ENCODE measurements at regions not wholly inside any gene's neighbourhood (a gene's known extent, or its start where the extent isn't known, plus 50 kb on each side); places are given as distances from the start of the nearest gene placed in this dataset.

DNA sequence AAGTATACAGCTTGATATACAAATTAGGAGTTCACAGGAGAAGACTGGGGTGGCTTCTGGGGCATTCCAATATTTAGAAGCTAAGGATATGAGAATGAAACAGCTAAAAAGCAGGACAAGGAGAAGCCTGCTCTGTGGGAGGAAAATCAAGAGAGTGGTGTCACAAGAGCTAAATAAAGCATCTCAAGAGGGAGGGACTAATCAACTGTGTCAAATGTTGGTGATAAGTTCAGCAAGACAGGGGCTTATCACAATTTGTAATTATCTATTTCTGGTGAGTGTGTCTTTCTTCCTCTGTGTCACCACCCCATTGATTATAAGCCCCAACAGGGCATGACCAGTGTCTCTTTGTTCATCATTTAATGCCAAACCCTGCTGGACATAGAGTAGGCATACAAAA, 295.8 kb upstream of the DUSP10 start:
- Mint-ChIP-seq H3K27ac (no peak overlapping the region), H3K27me3 (peaks cover 4% of the 10 kb centered on the region), H3K9me3 (no peaks in the 10 kb centered on the region), H3K4me3 (no peak overlapping the region), H3K36me3 (ENCODE audit: low read depth) (no peaks in the 10 kb centered on the region), H3K4me1 (ENCODE audit: low read depth) (no peaks in the 10 kb centered on the region)
- no peak for DNase-seq

DNA sequence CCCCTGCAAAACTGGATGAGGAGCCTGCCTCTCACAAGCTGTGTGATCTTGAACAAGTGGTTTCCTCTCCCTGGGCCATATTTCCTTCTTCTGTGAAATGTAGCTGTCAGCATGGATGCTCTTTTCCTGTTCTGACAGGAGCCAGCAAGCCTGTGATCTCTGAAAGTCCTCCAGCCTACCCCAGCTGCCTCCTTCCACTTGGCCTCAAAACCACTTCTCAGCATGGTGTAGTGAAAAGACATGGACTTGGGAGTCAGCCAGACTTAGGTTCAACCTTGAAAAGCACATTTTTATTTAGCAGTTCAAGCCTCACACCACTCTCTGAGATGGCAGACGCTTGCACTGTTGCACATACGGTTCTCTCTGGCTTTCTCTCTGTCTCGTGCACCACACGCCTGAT, 292.9 kb upstream of the DUSP10 start:
- DNase-seq: no peak
- no peaks in the 10 kb centered on the region for H3K9me3 Mint-ChIP-seq
- H3K27ac Mint-ChIP-seq: no peak overlapping the region
- no peaks in the 10 kb centered on the region for H3K4me1 Mint-ChIP-seq (ENCODE audit: low read depth)
- H3K27me3 Mint-ChIP-seq: peaks cover 4% of the 10 kb centered on the region
- no peaks in the 10 kb centered on the region for H3K36me3 Mint-ChIP-seq (ENCODE audit: low read depth)
- H3K4me3 Mint-ChIP-seq: no peak overlapping the region

DNA sequence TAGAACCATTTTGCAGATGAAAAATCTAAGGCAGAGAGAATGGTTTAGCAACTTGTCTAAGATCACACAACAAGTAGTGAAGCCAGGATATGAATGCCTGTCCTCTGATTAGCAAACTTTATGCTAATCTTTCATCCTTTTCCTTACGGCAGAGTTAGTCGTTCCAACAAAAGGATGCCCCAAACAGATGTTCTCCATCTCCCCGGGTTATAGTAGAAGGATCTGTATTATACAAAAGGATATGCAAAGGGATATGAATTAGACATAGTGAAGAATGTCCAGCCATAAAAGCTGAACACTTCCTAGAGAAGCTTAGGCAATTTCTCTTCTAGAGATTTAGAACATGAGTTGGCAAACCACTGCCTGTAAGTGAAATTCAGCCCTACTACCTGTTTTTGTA, 291.6 kb upstream of the DUSP10 start:
- Mint-ChIP-seq H3K9me3 (no peaks in the 10 kb centered on the region), H3K36me3 (ENCODE audit: low read depth) (no peaks in the 10 kb centered on the region), H3K27ac (no peak overlapping the region)

DNA sequence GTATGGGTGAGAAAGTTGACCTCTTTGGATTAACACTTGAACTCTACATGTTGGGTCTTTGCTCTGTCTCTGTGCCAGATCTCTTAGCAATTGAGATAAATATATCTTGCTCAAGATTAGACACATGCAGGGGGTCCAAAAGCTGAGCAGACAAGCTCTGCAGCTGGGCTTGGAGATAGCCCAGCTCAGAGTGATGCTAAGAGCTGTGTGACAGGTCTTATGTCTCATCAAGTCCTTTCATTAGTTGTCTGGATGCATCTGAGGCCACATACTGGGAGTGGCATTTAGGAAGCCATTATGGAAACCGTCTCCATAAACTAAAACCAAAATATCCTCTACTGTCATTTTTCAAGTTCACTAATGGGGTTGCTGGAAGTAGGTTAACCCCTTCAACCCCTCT, 289.4 kb upstream of the DUSP10 start:
- H3K27ac Mint-ChIP-seq: no peak overlapping the region
- DNase-seq: no peak
- H3K4me1 Mint-ChIP-seq (ENCODE audit: low read depth): no peaks in the 10 kb centered on the region
- H3K9me3 Mint-ChIP-seq: no peaks in the 10 kb centered on the region
- H3K36me3 Mint-ChIP-seq (ENCODE audit: low read depth): no peaks in the 10 kb centered on the region
- no peak overlapping the region for H3K4me3 Mint-ChIP-seq
- peaks cover 5% of the 10 kb centered on the region for H3K27me3 Mint-ChIP-seq

More for the DNA sequence above, 291.6 kb upstream of the DUSP10 start:
- no peak for DNase-seq
- Mint-ChIP-seq H3K4me3 (no peak overlapping the region), H3K27me3 (peaks cover 4% of the 10 kb centered on the region), H3K4me1 (ENCODE audit: low read depth) (no peaks in the 10 kb centered on the region)

DNA sequence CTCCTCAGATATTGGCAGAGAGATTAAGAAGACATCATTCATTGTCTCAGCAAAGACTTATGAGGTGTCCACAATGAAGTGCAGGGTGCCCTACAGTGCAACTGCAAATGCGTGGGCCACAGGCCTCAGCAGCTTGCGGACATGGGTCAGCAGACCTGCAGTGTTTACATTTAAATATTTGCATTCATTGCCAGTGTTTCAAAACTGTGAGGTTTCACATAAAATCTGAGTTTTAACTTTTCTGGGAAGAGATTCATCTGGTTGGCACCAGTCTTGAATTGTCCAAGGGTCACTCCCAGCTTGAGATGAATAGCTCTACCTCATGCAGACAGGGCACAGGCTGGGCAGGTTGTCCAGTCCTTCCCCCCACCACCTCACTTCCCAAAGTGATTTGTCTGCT, 286.8 kb upstream of the DUSP10 start:
- H3K4me3 Mint-ChIP-seq: no peak overlapping the region
- no peaks in the 10 kb centered on the region for H3K9me3 Mint-ChIP-seq
- H3K27me3 Mint-ChIP-seq: peaks cover 4% of the 10 kb centered on the region
- no peaks in the 10 kb centered on the region for H3K36me3 Mint-ChIP-seq (ENCODE audit: low read depth)
- H3K4me1 Mint-ChIP-seq (ENCODE audit: low read depth): no peaks in the 10 kb centered on the region
- DNase-seq: no peak
- no peak overlapping the region for H3K27ac Mint-ChIP-seq

DNA sequence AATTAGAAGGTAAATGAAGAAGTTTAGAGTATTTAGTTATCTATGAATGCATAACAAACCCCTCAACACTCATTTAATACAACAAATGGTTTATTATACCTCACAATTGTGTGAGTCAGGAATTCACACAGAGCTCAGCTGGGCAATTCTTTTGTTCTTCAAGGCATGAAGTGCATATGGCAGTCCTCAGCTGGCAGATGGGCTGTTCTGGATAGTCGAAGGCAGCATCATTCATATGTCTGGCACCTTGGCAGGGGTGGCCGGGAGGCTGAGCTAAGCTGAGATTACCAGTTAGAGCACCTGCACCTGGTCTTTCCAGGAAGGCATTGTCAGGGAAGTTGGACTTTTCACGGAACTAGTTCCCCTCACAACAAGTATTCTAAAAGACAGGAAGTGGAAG, 286.2 kb upstream of the DUSP10 start:
- H3K27ac Mint-ChIP-seq: no peak overlapping the region

DNA sequence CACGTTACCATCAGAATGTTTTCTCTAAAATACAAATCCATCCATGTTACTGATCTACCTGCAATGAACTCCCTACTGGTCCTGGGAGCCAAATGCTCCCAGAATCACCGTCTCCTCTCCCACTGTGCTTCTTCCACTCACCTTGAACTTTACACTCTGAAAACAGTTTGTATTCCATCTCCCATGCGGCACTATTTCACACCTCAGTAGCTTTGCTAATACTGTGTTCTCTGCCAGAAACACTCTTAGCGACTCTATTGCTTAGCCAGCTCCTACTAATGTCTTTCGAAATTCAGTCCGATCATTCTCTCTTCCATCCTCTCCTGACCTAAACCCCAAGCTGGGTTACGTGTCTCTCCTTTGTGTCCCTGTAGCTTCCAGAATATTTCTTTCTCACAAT, 284.4 kb upstream of the DUSP10 start:
- no peaks in the 10 kb centered on the region for H3K9me3 Mint-ChIP-seq
- no peak overlapping the region for H3K4me3 Mint-ChIP-seq
- no peak for DNase-seq
- no peaks in the 10 kb centered on the region for H3K4me1 Mint-ChIP-seq (ENCODE audit: low read depth)
- H3K36me3 Mint-ChIP-seq (ENCODE audit: low read depth): no peaks in the 10 kb centered on the region
- H3K27me3 Mint-ChIP-seq: peaks cover 4% of the 10 kb centered on the region
- no peak overlapping the region for H3K27ac Mint-ChIP-seq

More for the DNA sequence above, 286.2 kb upstream of the DUSP10 start:
- Mint-ChIP-seq H3K27me3 (peaks cover 4% of the 10 kb centered on the region), H3K36me3 (ENCODE audit: low read depth) (no peaks in the 10 kb centered on the region), H3K9me3 (no peaks in the 10 kb centered on the region), H3K4me3 (no peak overlapping the region), H3K4me1 (ENCODE audit: low read depth) (no peaks in the 10 kb centered on the region)
- DNase-seq: no peak

DNA sequence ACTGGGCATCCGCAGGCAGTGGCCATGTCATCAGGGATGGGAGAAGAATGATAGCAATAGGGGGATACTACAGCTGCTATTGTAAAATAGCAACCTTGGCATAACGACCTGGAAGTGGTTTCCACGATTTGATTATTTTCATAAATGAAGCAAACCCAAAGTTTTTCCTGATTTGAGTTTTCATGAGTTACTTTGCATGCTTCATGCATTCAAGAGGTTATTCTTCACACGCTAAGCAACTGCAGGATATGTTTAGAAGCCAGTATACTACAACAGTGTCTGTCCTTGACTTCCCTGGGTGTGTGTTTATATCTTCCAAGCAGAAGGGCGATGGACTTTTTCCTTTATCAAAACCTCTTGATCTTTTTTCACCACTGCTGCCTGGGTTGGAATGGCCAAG, 281.1 kb upstream of the DUSP10 start:
- Mint-ChIP-seq H3K36me3 (ENCODE audit: low read depth) (no peaks in the 10 kb centered on the region), H3K4me1 (ENCODE audit: low read depth) (no peaks in the 10 kb centered on the region), H3K27ac (no peak overlapping the region), H3K4me3 (no peak overlapping the region), H3K9me3 (no peaks in the 10 kb centered on the region), H3K27me3 (peaks cover 6% of the 10 kb centered on the region)
- no peak for DNase-seq

DNA sequence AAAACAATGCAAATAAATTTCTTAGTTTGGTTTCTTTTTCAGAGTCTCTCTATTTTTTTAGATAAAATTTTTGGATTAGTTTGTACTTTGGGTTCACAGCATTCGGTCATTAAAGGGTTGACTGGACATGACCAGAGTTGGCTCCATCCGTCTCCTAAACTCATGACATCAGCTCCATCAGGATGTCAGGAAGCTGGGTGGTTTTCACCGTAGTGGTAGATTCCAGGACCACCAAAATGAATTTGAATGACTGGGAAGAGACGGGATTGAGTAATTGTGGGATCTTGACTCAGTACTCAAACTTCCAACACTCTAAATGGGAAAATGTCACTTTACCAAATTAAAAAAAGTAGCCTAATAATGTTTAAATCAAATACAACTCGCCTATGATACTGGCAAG, 279.2 kb upstream of the DUSP10 start:
- Mint-ChIP-seq H3K27me3 (peaks cover 3% of the 10 kb centered on the region), H3K4me3 (no peak overlapping the region), H3K4me1 (ENCODE audit: low read depth) (no peaks in the 10 kb centered on the region), H3K27ac (no peak overlapping the region), H3K36me3 (ENCODE audit: low read depth) (no peaks in the 10 kb centered on the region), H3K9me3 (no peaks in the 10 kb centered on the region)
- DNase-seq: no peak

DNA sequence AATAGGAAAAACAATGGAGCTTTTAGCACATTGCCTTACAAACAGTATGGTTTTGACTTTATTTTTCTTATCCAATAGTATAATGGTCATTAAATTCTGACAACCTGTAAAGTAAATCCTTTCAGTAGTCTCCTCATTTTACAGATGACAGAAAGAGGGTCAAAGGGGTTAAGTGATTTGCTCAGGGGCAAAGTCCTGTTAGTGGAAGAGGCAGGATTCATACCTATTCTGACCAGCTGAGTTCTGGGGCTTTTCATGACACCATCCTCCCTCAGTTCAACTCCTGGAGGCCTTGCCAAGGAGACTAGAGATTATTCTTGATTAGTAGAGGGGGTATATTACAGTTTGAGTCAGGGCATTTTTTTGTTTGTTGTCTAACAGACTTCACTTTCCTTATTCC, 278.7 kb upstream of the DUSP10 start:
- Mint-ChIP-seq H3K4me1 (ENCODE audit: low read depth) (no peaks in the 10 kb centered on the region), H3K36me3 (ENCODE audit: low read depth) (no peaks in the 10 kb centered on the region), H3K4me3 (no peak overlapping the region), H3K9me3 (no peaks in the 10 kb centered on the region), H3K27ac (no peak overlapping the region), H3K27me3 (peaks cover 3% of the 10 kb centered on the region)
- no peak for DNase-seq

DNA sequence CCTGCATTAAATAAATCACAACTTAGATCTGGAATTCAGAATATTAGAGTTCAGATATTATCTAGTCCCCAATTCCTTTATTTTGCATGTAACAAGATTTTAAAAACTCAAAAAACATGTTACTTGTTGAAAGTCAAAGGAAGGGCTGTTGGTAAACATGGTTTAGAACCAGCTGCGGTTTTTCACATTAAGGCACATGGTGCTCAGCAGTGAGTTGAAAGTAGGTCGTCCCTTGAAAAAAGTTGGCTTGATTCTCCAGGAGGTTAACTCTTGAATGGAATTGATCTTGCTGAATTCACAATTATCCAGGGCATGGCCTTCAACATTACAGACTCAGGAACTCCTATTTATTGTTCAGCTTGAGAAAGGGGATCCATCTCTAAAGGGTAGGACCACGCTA, 277.1 kb upstream of the DUSP10 start:
- H3K9me3 Mint-ChIP-seq: no peaks in the 10 kb centered on the region
- H3K27ac Mint-ChIP-seq: no peak overlapping the region
- H3K36me3 Mint-ChIP-seq (ENCODE audit: low read depth): no peaks in the 10 kb centered on the region
- peaks cover 3% of the 10 kb centered on the region for H3K27me3 Mint-ChIP-seq
- no peaks in the 10 kb centered on the region for H3K4me1 Mint-ChIP-seq (ENCODE audit: low read depth)
- no peak for DNase-seq
- no peak overlapping the region for H3K4me3 Mint-ChIP-seq

DNA sequence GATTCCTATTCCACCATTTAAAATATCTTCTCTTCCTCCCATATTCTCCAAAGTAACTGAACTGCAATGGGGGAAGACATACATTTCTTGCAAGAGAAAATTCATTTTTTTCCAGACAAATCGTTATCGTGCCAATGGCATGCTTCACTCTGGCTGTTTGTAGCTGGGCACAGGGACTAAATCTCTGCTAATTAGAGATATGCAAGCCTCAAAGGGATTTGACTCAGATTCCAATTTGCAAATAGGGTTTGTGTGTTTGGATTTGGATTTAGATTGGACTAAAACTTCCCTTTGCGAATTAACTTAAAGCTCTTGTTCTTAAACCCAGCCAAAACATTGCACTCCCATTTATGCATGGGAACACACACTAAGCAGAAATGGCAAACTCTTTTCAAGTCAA, 276.2 kb upstream of the DUSP10 start:
- DNase-seq: no peak
- H3K27ac Mint-ChIP-seq: no peak overlapping the region
- no peaks in the 10 kb centered on the region for H3K36me3 Mint-ChIP-seq (ENCODE audit: low read depth)
- peaks cover 6% of the 10 kb centered on the region for H3K27me3 Mint-ChIP-seq
- H3K9me3 Mint-ChIP-seq: no peaks in the 10 kb centered on the region
- H3K4me1 Mint-ChIP-seq (ENCODE audit: low read depth): no peaks in the 10 kb centered on the region
- H3K4me3 Mint-ChIP-seq: no peak overlapping the region

DNA sequence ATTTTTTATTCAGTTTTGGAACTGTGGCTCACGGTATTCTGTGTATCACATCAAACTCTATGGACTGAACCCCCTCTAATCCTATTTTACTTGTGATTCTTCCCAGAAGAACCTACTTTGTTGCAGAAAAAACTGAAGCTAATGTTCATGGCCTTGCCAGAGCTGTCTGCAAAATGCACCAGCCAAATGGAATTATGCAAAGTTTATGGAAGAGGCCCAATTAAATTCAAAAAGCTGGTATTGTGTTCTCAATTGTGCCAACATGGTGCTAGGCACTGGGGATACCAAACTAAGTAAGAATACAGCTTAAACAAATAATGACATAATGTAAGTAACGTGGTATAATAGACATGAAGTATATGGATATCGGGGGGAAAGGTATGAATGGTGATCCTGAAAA, 273.8 kb upstream of the DUSP10 start:
- Mint-ChIP-seq H3K27me3 (peaks cover 6% of the 10 kb centered on the region), H3K27ac (no peak overlapping the region), H3K4me3 (no peak overlapping the region), H3K4me1 (ENCODE audit: low read depth) (no peaks in the 10 kb centered on the region), H3K36me3 (ENCODE audit: low read depth) (no peaks in the 10 kb centered on the region), H3K9me3 (no peaks in the 10 kb centered on the region)
- no peak for DNase-seq

DNA sequence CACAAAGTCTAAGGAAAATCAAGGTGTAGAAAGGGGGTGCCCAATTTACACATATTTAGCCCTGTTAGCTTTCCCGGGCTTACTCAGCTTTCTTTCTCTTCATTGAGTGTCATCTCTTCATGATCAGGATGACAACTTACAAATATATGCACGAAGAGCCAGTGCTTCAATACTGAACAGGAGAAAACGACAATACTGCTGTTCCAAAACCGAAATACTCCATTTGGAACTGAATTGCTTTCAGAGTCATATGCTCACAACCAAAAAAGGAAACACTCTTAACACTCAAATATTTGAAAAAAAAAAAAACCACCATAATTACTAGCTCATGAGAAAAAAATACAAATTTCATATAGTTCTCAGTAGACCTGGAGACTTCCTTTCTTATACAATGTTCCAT, 272.1 kb upstream of the DUSP10 start:
- Mint-ChIP-seq H3K4me3 (no peak overlapping the region), H3K27ac (no peak overlapping the region), H3K4me1 (ENCODE audit: low read depth) (no peaks in the 10 kb centered on the region), H3K27me3 (peaks cover 3% of the 10 kb centered on the region), H3K9me3 (no peaks in the 10 kb centered on the region), H3K36me3 (ENCODE audit: low read depth) (no peaks in the 10 kb centered on the region)
- no peak for DNase-seq

DNA sequence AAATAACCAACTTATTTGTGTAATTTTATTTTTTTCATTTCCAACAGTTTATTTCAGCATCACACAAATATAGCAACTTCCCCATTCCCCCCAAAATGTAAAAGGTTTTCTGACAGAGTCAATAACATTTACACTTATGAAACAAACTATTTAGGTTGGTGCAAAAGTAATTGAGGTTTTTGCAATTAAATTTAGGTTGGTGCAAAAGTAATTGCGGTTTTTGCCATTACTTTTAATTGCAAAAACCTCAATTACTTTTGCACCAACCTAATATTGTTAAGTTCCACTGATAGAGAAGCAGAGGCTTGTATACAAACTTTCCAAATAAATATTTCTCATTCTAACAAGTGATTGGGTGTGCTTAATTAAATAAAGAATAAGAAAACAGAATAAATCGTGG, 270.9 kb upstream of the DUSP10 start:
- H3K27ac Mint-ChIP-seq: no peak overlapping the region
- H3K9me3 Mint-ChIP-seq: no peaks in the 10 kb centered on the region
- H3K36me3 Mint-ChIP-seq (ENCODE audit: low read depth): no peaks in the 10 kb centered on the region
- DNase-seq: no peak
- H3K4me3 Mint-ChIP-seq: no peak overlapping the region
- H3K4me1 Mint-ChIP-seq (ENCODE audit: low read depth): peaks cover 3% of the 10 kb centered on the region
- H3K27me3 Mint-ChIP-seq: peaks cover 3% of the 10 kb centered on the region

DNA sequence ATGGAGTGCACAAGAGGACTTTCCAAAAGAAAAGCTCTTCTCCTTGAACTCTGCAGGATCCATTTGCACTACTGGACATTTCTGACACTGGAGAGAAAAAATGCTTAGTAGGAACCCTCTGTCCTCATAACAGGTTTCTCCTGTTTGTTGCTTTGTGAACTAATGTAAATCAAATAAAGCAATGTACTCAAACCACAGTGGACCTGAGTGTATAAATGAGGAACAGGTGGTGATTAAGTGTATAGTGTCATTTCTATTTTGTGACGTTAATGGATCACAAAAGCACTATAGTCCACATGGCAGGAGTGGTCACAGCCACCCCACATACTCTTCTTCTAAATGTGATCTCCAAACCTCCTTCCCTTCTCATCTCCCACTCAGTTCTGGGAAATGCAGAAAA, 268.4 kb upstream of the DUSP10 start:
- Mint-ChIP-seq H3K36me3 (ENCODE audit: low read depth) (no peaks in the 10 kb centered on the region), H3K9me3 (no peaks in the 10 kb centered on the region), H3K4me1 (ENCODE audit: low read depth) (peaks cover 3% of the 10 kb centered on the region), H3K27me3 (peaks cover 3% of the 10 kb centered on the region), H3K27ac (no peak overlapping the region), H3K4me3 (no peak overlapping the region)
- DNase-seq: no peak
